Endometrial microvascular endothelial cells (primary cell): ENCODE measurements at regions not wholly inside any gene's neighbourhood (a gene's known extent, or its start where the extent isn't known, plus 50 kb on each side); places are given as distances from the start of the nearest gene placed in this dataset.
"Not testable (repeated sequence)": the region's sequence is repeated elsewhere in the genome, so short reads cannot be mapped to it uniquely, and the experiment has no call there.

Experiments
- in situ Hi-C: cut with HindIII; loops from 2 replicates; pipeline ENCODE4 v1.10.0; 2017; ENCODE audit warnings: low sequenced_read_pairs, low pct_unique_long_range_greater_than_20kb; ENCODE audit errors: inconsistent ontology term

DNA sequence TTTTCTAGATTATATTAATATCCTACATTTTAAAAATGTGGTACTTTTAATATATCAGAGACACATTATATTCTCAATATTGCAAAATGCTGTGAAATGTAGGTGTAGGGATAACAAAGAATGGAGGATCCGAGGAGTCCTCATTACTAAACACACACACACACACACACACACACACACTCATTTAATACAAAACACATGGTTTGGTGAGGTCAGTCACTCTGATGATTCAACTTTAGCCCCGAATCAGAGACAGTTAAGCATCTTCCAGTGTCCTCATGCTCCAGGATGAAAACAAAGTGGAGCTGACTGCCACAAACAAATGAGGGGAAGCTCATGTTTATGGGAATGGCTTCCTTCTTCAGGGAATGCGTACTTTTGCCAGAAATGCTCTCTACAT, 147.5 kb downstream of the CYSLTR2 start:
- in situ Hi-C loops = no loop called here

DNA sequence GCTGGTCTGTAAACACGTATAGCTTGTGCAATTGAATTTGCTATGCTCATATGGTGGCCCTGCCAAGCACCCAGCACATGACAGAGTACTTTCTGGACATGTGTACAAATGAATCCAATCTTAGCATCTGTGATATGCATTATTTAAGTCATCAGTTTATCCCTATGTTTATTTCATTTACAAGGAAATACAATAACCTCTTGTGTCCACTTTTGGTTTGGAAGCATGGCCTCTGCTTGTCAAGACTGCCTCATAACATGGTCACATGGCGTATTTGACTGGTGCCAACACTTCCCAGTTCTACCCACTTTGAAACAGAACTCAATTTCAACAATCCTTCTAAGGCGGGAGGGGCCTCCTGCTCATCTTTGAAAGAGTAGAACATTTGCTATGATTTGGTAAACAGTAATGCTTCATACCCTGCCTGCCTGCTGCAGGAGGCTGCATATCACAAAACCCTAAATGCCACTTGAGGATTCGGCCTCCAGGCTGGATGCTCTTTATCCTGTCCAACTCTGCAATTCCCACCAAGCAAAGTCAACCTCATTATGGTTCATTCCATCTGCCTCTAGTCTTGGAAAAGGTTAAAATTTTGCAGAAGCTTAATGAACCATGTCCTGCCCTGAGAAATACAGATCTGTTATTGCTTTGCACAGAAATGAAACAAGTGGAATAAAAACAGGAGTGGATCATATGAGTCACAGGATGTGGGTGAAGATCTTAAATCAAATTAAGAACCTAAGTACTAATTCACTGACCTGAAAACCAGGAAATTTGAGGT, 151.3 kb downstream of the CYSLTR2 start:
- in situ Hi-C loops = no loop called here

DNA sequence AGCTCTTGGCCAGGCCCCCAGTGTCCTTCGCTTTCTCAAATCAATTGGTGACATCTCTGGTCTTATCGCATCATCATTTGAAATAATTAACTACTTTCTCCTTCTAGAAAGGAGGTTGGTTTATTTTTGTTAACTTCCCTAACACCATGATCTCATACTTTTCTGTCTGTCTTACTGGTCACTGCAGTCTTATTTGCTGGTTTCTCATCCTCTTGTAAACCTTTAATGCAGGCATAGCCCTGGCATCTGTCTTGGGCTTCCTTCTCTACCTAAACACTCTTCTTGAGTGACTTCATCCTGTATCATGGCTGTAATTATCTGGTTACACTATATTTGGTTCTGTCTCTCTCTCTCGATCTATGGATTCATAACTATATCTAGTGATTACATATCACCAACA, 152.8 kb downstream of the CYSLTR2 start:
- in situ Hi-C loops = no loop called here

DNA sequence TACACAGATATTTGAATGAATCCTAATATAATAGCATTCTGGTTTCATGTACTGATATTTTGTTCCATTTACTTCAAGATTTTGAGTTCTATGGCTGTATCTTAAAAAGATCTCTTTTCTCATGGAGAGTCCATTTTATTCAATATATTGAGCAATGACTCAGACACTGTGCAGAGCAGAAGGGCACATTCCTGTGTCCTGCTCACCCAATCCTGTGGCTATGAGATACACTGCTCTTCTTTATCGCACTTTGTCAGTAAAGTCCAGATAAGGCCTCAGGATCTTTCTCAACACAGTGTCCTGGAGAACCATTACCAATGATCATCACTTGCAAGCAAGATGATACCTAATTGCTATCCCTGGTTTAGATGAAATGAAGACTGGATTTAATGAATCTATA, 155.0 kb downstream of the CYSLTR2 start:
- in situ Hi-C loops = no loop called here

DNA sequence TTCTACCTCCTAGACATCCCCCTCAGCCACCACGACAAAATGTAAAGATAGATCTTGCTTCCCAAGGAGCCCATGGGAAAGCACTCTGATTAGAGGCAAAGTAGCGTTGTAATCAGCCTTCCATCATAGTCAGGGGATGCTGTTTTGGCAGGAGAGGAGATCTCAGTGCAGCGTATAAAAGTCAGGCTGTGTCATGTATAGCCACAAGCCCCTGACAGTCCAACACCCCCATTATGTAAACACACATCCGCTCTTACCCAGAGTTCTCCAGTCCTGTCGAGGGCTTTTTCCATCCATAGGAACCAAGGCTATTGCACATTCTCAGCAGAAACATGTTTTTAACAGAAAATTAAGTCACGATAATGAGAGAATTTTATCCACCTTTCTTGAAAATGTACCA, 156.3 kb downstream of the CYSLTR2 start:
- in situ Hi-C loops = no loop called here

DNA sequence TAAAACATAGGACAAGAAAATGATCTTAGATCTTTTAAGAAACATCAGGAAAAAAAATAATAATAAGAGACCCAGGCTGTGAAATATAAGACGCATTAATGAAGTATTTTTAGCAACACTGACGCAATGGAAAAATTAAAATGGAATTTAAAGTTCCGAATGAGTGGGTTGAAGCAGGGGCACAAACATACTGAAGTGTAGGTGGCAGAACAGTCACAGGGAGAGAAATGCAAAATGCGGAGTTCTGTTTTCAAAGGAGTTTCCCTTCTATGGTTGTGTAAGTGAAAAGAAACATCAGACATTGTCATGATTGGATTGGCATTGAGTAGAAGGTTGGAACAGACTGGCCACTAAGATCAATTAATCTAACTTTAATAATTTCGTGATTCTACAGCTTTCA, 159.8 kb downstream of the CYSLTR2 start:
- in situ Hi-C loops = no loop called here

DNA sequence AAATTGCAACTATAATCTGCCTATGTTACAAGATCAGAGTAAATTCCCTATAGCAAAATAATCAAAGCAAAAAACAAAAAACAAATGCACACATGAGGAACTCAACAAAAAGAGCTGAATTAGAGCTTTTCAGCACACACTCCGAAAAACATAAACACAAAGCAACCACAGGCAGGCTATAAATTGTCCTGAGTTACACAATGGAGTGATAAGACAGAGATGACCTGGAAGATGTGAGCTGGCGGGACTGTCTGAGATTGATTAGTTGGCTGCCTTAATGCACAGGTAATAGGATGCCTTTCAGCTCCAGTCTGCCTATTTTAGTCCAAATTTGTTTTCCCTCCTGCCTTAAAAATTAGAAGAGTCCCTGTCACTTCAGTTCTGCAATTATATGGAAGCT, 159.0 kb upstream of the FNDC3A start:
- in situ Hi-C loops = no loop called here

DNA sequence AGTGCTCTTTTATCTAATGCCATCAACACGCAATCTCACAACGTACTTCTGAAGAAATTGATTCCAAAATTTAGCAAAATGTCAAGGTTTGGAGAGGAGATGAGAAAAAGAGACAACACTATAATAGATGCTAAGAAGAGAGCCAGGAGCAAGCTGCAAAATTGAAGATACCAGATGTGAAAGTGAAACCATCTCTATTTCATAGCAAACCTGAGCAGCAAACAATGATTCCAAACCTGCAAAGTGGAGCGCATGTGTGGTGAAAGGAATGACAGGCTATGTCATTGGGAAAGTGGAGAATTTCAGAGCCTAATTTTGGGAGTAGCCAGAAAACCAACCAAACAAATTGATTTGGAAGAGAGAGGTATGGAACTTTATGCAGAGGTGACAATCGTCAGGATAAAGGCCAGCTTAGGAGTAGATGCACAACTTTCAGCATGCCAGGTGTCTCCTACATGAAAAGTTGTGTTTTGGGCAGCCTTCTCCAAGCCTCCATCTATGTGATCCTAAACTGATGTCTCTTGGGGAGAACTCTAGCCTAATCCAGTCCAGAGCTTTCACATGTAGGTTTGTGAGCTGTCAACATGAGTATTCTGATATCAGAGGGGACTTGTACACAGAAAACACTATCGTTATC, 158.4 kb upstream of the FNDC3A start:
- in situ Hi-C loops = no loop called here

DNA sequence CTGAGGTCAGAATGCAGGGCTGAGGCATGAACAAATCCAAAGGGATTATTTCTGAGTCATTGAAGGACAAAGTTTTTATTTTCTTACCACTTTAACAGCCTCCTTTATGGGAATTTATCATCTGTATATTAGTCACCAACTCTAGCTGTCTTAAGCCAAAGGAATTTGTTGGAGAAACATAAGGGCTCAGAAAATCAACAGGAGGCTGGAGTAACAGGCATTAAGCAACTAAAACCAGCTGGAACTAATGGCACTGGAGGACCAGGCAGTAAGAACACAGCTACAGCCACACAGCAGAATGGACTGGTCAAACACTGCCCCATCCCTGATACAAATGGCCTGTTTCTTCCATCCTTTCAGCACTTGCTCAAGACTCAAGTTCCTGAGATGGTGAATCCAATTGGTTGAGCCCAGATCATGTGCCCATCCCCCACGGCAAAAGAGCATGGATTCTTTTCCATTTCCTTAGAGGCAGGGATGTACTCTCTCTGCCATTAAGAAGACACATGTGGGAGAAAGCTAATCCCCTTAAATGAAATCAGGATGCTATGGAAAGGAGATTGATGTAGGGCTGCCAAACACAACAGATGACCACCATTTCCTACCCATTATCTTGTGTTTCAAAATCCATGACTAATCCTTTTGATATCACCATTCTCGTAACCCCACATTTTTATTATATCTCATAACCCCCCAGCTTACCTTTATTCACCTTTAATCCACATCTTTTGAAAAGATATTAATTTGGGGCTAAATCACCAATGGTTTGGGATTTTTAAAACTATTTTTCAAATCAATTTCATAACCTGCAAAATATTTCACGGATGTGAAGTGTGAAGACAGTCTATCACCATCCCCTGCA, 157.0 kb upstream of the FNDC3A start:
- in situ Hi-C loops = no loop called here

DNA sequence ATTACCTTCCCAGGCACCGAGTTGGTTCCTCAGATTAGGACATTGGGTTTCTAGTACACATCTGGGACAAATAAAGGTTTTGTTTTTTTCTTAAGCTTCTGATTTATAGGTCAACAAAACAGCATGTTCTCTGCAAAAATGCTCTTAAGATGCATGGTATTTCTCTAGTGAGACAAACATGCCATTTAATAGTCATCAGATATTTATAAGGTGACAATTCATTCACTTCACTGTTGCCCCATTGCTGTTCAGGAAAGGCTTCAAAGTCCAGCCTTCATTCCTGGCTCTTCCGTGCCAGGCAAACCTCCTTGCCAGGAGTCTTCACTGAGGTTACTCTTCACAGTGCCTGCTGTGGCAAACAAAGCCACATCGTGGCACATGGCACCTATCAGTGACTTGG, 156.3 kb upstream of the FNDC3A start:
- in situ Hi-C loops = no loop called here

DNA sequence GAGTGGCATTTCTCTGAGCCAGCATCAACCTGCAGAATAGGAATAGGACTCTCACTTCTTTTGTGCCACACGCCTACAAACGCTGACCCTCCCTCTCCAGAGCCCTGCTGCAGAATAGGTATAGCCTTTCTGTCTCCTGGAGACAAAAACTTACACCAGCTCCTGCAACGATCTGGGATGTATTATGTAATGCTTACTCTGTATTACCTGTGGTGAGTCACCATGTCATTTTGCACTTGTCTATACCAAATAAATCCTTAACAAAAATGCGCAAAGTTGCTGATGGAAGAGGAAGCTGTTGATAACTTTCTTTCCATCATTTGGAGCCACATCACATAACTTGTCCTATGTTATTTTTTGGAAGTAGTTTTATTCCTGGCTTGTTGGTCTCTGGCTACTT, 155.8 kb upstream of the FNDC3A start:
- in situ Hi-C loops = no loop called here

DNA sequence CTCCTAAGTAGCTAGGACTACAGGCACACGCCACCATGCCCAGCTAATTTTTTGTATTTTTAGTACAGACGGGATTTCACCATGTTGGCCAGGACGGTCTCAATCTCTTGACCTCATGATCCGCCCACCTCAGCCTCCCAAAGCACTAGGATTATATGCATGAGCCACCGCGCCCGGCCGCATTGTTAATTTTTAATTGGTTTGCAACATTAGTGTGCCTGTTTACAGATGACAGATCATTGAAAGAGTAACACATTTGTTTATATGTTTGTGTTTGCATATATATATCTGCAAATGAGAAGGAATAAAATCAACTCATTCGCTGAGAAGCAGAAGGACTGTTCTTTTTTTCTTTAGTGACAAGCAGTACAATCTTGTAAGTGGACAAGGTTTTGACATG, 152.2 kb upstream of the FNDC3A start:
- in situ Hi-C loops = not testable (repeated sequence)

DNA sequence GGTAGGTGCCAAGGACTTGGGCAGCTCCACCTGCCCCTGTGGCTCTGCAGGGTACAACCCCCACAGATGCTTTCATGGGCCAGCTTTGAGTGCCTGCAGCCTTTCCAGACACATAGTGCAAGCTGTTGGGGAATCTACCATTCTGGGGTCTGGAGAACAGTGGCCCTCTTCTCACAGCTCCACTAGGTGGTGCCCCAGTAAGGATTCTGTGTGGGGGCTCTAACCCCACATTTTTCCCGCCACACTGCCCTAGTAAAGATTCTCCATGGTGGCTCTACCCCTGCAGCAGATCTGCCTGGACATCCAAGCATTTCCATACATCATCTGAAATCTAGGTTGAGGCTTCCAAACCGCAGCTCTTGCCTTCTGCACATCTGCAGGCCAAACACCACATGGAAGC, 149.7 kb upstream of the FNDC3A start:
- in situ Hi-C loops = no loop called here

DNA sequence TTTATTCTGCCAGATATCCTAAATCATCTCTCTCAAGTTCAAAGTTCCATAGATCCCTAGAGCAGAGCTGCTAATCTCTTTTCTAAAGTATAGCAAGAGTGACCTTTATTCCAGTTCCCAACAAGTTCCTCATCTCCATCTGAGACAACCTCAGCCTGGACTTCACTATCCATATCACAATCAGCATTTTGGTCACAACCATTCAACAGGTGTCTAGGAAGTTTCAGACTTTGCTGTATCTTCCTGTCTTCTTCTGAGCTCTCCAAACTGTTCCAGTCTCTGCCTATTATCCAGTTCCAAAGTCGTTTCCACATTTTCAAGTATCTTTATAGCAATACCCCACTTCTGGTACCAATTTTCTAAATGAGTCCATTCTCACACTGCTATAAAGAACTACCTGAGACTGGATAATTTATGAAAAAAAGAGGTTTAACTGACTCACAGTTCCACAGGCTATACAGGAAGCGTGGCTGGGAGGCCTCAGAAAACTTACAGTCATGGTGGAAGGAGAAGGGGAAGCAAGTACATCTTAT, 148.7 kb upstream of the FNDC3A start:
- in situ Hi-C loops = not testable (repeated sequence)

DNA sequence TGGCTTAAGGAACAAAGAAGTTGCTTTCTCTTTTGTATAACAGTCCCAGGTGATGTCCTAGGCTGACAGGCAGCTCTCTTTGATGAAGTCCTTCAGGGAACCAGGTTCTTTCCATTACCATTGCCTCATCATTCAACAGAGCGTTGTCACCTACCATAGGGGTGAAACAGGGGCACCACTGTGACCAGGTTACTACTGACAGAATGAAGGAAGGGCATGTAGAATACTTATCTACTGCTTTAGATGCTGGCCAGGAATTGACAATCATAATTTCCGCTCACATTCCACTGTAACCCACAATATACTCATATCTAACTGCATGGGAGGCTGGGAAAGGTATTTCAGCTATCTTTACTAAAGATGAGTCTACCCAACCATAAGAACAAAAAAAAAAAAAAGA, 148.0 kb upstream of the FNDC3A start:
- in situ Hi-C loops = no loop called here

DNA sequence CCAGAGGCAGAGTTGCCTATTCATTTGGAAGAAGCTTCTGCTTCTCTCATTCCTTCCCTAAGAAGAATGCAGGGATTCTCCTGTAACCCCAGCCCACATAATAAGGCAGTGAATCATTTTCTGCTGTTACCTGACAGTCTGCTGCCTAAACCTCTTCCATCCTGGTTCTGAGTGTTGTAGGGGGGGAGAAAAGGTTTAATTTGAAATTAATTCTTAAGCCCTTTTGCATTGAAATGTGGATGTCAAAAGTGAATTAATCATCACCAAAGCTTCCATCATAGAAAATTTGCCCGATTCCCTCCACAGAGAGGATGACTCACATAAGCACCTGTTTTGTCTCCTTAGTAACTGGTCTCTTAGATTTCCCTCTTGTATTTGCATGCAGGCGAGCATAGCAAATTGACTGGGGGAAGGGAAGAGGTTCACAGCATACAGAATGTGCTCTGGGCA, 146.7 kb upstream of the FNDC3A start:
- in situ Hi-C loops = no loop called here

DNA sequence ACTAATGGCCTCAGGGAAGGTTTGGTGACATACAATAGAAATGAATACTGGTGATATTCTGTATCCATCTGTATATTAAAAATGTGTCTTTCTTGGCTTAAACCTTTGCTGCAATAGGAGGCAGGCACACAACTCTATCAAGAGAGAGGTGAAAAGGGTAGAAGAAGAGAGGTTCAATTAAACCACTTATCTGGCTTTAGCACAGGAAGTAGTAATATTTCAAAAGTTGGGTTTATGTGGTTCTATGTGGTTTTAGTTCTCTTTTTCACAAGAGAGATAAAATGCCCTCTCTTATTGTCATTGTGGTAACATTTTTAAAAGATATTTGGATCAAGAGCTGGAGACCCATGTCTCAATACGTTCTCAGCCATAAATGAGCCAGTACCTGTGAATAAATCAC, 146.2 kb upstream of the FNDC3A start:
- in situ Hi-C loops = no loop called here

DNA sequence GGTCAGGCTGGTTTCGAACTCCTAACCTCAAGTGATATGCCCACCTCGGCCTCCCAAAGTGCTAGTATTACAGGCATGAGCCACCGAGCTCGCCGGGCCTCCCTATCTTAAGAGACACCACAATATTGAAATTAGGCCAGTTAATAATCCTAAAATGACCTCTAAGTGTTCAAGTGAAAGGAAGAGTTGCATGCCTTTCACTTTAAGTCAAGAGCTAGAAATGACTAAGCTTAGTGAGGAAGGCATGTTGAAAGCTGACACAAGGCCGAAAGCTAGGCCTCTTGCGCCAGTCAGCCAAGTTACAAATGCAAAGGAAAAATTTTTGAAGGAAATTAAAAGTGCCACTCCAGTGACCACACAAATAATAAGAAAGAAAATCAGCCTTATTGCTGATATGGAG, 144.5 kb upstream of the FNDC3A start:
- in situ Hi-C loops = no loop called here

DNA sequence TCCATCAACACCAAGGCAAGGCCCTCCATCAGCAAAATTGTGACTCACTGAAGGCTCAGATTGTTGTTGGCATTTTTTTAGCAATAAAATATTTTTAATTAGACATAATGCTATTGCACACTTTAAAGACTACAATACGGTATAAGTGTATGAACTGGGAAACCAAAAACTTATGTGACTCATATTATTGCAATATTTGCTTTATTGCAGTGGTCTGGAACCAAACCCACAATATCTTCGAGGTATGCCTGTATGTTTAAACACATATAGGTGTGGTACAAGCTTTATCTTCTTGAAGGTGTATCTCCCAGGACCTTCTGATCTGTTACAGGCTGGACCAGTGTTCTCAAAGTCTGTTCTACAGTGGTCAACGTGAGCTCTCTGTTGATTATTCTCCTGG, 142.3 kb upstream of the FNDC3A start:
- in situ Hi-C loops = no loop called here

DNA sequence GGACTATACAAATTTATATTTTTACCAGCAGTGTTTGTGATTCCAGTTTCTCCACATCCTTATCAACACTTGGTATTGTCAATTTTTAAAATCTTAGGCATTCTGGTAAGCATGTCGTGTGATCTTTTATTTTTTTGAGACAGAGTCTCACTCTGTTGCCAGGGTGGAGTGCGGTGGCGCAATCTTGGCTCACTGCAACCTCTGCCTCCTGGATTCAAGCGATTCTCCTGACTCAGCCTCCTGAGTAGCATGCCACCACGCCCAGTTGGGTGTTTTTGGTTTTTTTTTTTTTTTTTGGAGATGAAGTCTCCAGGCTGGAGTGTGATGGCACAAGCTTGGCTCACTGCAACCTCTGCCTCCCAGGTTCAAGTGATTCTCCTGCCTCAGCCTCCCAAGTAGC, 140.4 kb upstream of the FNDC3A start:
- in situ Hi-C loops = not testable (repeated sequence)
